GM19240 (cell line): ENCODE measurements at regions not wholly inside any gene's neighbourhood (a gene's known extent, or its start where the extent isn't known, plus 50 kb on each side); places are given as distances from the start of the nearest gene placed in this dataset.
A peak's percentile ranks its signal among the peaks of the same experiment; 100 is the strongest.

ENCODE experiments used
- DNase-seq: peaks from one replicate; pipeline ENCODE4 v3.0.0; 2011; ENCODE audit warnings: low spot score; ENCODE audit not compliant: insufficient read length

DNA sequence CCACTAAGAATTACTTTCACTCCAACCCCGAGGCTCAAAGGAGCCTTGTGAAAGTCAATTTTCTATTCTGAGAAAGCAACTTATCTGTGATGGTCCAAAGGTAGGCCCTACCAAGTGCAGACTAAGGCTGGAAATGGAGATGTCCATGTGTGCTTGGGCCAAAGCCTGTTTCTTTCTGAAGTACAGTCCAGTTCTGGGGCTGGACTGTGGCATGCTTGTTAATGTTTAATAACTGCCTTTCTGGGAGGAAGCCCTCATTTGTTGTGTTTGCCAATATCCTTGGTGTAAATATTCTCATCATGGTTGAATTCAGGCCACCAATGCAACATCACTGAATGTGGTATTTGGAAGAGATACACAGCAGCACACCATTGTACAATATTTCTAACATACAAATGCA lies 182.3 kb upstream of the BCL6 start:
- no peak for DNase-seq

DNA sequence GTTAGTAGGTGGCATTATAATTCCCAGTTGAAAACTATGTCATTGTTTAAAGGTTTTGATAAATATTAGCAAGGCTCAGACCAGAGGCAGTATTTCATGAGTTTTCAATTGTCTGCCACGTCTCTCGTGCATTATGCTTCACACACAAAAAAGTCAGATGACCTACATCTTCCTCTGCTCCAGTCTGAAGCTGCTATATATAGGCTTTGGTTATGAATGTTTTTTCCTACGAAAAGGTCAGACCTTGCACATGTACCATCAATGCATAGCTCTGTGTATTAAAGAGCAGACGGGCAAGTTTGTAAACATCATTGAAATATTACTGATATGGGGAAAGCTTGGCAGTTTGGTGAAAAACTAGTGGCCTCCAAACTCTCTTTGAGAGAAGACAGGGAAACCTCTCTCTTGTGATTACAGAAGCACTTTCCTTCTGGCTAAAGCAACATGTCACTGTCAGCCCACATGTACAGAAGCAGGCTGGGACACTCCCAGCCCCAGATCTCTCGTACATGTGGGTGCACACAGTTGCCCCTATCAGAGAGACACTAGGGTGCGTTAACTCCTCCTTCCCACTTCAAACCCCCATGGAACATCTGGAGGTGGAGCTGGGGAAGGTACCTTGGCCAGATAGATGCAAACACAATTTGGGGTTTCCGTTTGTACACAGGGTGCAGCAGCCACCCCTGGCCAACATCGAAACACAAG lies 184.0 kb upstream of the BCL6 start:
- DNase-seq = no peak

DNA sequence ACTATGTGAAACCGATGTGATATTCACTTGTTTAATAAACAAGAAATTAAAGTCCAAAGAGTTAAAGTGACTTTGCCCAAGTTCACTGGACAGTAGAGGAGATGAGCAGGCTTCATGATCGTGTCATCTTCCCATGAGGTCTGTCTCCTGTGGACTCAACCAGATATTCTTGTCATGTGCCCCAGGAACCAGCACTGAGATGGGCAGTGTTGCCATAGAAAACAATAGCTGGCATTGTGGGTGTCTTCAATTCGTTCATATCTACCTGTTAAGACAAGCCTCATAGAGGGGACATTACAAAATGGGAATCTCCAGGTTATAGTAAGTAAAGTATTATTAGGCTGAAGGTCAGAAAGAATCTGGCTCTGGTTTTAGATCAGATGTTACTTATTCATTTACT lies 184.8 kb upstream of the BCL6 start:
- DNase-seq = no peak

DNA sequence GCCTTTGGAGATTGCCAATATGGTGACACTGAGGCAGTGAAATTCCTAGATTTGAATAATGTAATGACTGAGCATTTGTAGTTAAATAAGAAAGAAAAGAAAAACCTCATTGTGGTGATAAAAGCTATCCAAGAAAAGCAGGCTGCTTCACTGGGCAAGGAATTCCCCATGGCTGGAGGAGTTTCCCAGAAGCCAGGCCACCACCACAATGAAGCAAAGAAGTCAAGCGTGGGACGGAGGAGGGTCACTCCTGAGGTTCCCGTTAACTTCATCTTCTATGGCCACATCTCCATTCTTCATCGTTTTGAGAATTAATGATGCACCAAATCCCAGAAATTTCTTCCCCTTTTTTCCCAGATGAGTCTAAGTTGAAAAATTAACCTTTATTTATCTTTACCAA lies 185.8 kb upstream of the BCL6 start:
- no peak for DNase-seq

DNA sequence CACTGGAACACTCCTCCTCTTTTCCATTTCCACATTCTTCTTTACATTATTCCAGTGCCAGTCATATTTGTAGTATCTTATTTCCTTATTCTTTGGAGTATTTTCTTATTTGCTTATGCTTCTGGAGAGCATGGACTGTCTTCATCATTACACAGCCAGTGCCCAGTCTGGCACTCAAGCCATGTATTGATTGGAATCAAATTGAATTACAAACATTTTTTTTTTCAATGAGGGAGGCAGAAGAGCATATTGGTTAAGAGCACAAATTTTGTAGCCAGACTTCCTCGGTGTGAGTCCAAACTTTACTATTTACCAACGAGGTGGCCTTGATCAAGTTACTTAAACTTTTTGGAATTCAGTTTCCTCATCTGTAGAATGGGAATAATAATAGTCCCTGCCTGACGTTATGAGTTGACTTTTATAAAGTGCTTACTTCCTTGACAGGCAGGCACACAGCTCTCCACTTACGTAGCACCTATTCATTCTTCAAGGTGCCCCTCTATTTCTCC lies 186.6 kb upstream of the BCL6 start:
- no peak for DNase-seq

DNA sequence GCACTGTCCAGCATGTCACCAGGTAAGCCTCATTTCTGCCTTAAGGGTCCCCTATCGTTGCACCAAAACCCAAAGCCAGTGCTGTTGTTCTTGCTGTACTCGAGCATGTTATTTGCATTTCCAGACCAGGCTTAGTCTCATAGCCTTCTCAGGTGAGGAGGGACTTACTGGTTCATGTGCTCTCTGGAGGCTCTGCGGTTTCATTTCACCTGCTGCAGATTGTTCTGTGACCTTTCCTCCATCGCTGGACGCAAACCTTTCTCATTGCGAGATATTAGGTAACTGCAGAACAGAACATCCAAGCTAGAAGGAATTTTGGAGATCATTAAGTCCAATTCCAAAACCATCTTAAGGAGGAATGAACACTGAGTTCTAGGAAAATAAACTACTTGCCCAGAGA lies 187.3 kb upstream of the BCL6 start:
- DNase-seq = no peak

DNA sequence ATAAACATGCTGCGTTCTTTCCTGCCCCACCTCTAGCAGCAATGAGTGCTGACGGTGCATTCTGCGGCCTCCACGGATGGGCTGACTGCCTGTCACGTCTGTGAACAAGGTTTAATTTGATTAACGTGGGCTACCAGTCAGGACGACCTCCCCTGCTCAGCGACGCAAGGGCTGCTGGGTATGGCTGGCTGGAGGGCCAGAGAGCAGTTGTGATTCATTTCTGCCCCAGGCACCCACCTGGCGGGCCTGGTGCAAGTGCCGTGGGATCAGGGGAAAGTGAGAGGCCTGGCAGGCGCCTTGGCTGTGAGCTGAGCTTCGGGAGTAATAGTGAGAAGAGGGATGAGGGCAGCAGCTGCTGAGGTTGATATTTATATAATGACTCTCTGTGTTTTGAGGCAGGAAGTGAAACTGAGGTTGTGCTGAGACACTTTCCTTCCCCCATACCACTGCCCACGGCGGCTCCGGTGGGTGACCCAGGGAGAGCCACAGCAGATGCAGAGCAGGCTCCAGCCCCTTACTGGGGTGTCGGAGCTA lies 190.4 kb upstream of the BCL6 start:
- peak; percentile 30 for DNase-seq

DNA sequence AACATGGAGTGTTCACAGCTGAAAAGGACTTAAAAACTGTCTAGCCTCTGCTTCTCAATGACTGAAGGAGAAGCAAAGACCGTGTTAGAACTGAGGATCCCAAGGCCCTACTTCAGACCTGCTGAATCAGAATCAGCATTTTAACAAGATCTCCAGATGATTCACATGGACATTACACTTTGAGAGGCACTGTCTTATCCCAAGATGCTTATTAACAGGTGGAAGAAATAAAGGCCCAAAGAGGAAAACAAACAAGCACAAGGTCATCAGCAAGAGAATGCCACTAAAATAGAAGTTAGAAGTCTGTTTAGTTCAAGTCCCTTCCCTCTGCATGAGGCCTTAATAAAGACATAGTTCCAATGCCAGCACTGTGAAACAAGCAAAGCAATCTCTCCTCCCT lies 191.4 kb upstream of the BCL6 start:
- DNase-seq = no peak

DNA sequence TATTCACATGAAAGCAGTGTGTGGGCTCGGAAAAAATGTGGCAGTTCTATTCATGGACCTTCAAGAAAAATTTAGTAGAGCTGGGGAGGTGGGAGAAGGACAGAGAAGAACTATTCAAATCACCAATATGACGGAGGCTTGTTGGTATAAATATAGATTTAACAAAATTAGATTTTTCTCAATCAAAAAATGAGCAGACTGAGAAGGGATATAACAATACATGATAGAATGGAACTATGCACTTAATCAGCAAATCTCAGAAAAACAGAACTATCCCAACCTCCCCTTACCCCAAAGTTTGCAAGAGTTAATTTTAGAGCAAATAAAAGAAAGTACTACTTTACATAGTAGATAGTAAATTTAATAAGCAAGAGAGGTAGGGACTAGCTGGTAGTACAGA lies 194.6 kb upstream of the BCL6 start:
- DNase-seq = no peak

DNA sequence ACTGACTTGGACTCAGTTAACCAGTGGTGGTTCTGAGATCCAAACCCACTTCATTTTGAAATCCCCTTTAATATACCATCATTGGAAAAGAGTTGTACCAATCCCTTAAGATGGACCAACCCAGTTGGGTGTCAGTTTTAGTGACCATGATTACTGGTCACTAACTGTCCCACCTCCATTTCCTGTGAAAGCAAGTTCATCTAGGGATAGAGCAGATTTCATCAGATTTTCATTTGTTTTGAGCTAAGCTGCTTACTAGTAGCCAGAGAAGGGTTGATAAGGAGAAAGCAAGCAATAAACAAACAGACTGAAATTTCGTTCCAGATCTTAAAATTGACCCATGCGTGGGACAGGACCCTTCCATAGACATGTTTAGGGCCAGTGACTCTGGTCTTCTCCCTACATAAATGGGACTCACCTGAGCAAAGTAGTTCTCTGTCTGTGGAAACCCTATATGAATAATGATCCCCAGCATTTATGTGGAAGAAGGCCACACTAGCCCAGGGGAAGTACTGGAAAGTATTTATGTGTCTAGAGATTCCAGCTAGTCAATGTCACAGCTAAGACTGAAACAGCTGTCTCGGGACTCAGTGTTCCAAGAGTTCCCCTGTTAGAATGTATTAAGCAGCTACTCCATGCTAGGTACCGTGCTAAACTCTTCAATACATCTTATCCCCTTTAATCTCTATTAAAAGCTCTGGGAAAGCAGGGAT lies 196.0 kb upstream of the BCL6 start:
- DNase-seq = no peak

DNA sequence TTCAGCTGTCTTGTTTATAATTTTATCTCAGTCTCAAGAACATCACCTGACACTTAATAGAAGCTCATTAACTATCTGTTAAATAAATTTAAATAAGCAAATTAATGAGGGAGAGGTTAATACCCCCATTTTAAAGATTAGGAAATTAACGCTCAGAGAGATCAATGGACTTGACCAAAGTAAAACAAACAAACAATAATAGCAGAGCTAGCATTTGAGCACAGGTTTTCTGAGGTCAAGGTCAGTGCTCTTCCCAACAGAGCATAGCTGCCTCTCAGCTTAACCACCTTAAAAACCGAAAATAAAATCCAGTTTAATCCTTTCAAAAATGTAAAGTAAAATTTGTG lies 196.6 kb upstream of the BCL6 start:
- DNase-seq = no peak

DNA sequence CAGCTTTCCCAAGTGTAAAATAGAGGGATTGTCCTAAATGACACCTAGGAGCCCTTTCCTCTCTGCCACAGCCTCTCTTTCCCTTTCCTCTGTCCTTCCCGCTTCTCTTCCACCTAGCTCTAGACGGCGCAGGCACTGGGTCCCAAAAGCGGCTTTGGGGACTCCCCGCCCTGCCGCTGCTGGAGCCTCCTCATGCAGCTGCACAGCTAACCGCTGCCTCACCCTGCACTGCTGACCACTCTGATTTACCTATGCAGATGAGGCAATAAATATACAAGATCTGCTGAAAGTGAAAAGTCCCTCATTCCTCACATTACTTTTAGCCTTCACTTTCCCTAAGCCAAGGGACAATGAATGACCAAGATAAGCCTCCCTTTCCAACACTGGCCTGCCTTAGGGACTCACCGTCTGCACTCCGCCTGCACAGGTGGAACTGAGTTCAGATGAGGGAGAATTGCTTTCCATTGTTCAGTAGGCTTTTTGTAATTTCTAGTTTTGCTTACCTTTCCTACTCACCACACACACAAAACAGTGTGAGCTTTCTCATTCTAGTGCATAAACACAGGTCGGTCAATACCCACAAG lies 197.5 kb upstream of the BCL6 start:
- no peak for DNase-seq

DNA sequence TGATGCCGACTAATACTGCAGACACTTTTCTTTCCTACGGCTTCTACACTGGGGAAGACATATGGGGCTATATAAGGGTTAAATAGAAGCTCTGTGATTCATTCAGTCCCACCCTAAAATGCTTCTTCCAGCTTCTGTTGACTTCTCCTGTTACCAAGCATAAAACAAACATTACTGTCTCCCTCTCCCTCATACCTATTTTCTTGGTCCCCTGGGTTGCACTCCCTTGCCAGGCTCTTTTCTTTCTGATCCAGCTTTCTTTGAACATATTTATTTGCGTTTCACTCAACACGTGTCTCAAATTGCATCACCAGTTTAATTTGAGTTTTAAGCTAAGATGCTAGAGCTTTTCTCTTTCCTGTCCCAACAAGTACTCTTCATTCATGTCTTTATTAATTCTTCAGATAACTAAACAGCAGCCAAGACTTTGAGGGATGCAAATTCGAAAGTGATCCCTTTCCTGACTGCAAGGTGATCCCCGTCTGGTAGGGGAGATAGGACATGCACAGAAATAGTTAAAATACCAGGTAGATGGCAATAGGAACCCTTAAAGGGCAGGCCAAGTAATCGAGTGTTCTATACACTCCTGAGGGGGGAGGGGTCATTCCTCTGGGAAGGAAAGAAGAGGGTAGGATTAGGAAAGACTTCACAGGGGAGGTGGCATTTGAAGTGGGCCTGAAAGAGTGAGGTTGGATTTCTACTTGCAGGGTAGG lies 198.6 kb upstream of the BCL6 start:
- DNase-seq = no peak

DNA sequence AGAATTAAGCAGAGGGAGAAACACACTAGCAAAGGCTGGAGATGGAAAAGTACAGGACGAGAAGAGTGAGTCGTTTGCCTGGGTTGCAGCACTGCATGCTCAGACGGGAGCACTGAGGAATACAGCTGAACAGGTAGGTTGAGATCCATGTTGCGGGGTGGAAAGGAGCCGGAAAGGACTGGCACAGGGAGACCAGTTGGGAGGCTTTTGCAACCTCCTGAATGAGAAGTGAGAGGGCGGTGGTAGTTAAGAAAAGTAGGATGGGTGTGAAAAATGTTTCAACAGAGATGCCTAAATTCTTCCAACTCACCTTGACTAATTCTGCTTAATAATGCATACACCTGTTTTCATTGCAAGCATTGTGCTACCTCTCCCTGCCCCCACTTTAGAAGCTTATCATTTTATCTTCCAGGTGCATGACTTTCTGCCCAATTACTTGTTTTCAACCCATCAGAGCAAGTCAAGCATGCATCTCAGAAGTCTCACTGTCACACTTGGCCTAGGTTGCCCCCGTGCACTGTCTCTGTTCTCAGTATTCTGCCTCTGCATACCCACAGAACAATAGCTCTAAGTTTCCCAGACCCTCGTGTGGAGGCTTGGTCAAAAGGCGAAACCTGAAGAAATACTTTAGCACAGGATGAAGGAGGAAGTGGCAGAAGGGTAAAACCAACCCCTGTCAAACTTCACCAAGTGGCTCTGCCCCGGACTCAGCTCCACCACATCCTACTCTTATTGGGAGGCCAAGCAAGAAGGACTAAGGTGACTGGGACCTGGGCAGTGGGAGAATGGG lies 199.3 kb upstream of the BCL6 start:
- DNase-seq = no peak

DNA sequence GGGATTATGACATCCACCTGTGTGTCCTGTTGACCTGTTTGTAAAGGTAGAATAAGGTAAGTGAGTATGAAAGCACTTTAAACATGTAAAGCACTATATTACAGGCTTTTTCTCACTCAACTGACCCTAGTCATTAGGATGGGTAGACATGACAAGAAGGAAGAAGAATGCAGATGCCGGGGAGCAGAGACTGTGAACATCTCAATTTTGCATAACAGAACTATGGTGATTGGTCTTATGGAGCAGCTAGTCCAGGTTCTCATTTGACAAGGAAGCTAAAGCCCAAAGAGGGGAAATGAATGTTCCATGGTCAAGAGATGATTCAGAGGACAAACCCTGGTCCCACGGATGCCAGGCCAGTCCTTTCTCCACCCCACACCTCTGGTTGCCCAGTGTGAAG lies 200.1 kb upstream of the BCL6 start:
- DNase-seq = no peak

DNA sequence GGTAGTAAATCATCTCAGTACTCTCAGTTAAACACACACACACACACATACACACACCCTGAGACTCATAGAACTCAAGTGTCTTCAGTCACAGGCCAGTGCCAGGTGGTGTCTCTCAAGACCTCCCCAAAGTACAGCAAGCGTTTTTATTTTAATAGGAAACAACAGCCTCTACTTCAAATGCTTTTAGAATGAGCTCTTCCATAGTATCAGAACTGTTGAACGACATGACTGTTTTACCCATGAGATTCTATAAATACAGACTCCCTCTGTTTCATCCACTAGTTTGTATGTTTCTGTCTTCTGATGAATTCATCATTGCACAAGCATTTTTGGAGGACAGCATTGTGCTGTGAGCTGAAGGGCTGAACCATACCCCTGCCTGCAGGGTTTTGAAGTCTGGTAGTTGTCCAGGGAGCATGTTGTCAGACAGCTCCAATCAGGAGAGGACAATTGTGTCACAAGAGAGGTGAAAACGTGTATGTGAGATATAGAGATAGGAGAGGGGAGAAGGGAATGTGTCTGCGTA lies 201.0 kb upstream of the BCL6 start:
- DNase-seq = no peak

DNA sequence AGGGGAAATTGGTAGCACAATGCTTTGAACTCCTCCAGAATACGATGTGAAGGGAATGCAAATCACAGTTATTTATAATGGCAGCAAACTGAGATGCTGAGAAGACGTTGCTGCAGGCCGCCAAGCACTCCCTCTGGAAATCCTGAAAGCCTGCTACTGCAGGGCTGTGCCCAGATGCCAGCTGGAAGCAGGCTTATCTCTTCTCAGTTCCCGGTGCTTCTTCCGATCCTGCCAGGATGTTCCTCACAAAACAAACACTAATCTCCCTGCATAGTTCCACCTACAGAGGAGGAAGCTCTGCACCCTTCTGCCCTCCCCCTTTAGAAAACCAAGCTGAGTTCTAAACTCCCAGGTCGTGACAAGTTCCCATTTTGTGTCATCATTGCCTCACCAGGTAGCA lies 201.7 kb upstream of the BCL6 start:
- DNase-seq = no peak

DNA sequence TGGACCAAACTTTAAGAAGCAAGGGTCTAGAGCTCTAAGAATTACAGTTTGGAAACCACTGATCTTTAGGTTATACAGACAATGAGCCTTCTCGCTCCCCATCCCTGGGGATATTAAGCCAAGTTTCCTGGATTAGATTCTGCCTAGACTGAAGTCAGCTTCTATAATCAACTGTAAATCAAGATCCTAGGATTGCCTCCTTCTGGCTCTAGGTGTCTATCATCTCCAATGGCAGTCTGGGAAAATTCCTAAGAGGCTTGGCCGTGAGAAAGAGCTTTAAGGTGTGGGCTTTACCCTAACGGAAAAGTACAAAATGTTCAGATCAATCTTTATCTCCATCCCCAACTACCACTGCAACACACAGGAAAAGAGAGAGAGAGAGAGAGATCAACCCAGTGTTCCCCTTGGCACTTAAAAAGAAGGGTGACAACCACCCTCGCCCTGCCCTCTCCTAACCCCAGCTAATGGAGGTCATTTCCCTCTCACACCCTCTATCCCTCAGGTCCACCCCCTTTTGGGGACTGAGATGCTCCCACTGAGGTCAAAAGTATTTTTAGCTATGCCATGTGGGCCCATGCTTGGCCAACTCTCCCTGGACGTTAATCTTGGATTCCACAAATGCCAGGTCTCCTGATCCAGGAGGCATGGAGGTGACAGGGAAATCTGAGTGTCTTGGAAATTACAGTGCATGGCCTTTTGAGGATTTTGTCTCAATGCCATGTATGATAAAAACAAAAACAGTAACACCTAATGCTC lies 202.8 kb upstream of the BCL6 start:
- no peak for DNase-seq

DNA sequence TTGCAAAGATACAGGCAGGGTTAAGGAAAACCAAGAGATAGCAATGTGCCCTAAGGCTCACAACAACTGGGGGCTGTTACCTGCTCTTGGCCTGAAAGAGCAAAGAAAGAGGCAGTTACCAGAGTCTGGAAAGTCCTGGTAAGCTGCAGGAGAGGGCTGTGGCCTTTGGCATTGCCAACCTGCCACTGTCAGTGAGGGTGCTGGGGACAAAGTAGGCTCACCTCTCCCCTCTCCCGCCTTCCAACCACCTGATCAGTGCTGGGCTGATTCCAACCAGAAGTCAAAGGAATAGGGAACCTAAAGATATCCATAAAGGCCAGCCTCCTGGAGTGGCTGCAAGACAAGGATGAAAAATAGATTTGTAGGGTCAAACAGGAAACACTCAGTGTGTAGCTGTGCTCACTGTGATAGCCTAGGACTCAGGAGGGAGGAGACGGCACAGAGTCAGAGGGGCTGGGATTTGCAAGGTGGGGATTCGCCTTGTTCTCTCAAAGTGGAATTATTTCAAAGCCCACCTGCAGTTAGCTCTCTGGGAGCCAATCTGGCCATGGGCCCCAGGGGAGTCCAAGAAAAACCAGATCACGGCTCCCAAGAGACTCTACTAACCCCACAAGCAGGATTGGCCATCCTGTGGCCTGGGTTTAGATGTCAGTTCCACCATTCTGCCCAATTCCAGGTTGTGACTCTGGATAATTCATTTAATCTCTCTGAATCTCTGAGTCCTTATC lies 204.0 kb upstream of the BCL6 start:
- no peak for DNase-seq

DNA sequence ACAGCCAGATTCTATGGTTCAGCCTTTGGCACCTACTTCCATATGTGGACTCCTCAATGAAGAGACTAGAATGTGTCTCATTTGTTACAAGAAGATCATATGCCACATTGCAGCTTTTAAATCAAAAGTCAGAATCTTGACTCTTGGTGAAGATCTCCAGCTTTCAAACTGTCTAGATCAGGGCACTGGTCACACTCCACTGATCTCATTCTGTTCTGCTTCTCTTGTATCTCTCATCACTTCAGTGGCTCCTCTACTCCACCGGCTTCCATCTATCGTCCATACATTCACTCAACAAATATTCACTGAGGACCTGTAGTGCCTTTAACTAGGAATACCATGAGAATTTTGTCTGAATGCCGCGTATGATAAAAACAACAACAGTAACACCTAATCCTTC lies 203.3 kb upstream of the LPP start:
- no peak for DNase-seq
